IPS-20b (cell line): ENCODE measurements at regions not wholly inside any gene's neighbourhood (a gene's known extent, or its start where the extent isn't known, plus 50 kb on each side); places are given as distances from the start of the nearest gene placed in this dataset.

ENCODE experiments used
- H3K27ac ChIP-seq: one replicate; pipeline ENCODE4 v1.5.1; 2013; ENCODE audit warnings: low read length
- H3K27me3 ChIP-seq: 2 replicates; pipeline ENCODE4 v1.6.1; 2013; ENCODE audit warnings: mild to moderate bottlenecking, low read length, inconsistent platforms; ENCODE audit not compliant: insufficient read depth
- H3K36me3 ChIP-seq: 2 replicates; pipeline ENCODE4 v1.6.1; 2013; ENCODE audit warnings: low read depth, mild to moderate bottlenecking, inconsistent platforms, low read length, moderate library complexity; ENCODE audit not compliant: insufficient read depth
- H3K4me1 ChIP-seq: 2 replicates; pipeline ENCODE4 v1.6.1; 2013; ENCODE audit warnings: mild to moderate bottlenecking, control low read depth, inconsistent platforms, low read length, moderate library complexity; ENCODE audit not compliant: insufficient read depth
- H3K4me3 ChIP-seq: 2 replicates; pipeline ENCODE4 v1.5.1; 2013; ENCODE audit warnings: mild to moderate bottlenecking, low read length, inconsistent platforms
- H3K9ac ChIP-seq: 2 replicates; pipeline ENCODE4 v1.6.1; 2013; ENCODE audit warnings: low read depth, mild to moderate bottlenecking, inconsistent platforms, low read length, moderate library complexity
- H3K9me3 ChIP-seq: 2 replicates; pipeline ENCODE4 v1.6.1; 2013; ENCODE audit warnings: mild to moderate bottlenecking, low read depth, low read length, inconsistent platforms; ENCODE audit not compliant: insufficient read depth

- no peak overlapping the region for H3K27ac ChIP-seq
- H3K36me3 ChIP-seq = no peaks in the 10 kb centered on the region
- no peaks in the 10 kb centered on the region for H3K27me3 ChIP-seq
- H3K9ac ChIP-seq = no peak overlapping the region
- no peak overlapping the region for H3K4me3 ChIP-seq
- H3K4me1 ChIP-seq = no peaks in the 10 kb centered on the region
- H3K9me3 ChIP-seq = no peaks in the 10 kb centered on the region
These were observed 890.2 kb upstream of the KCND2 start for GRCh38 chr7:119382726-119383125.

GRCh38 chr7:119395024-119395423, 878.0 kb upstream of the KCND2 start:
- no peaks in the 10 kb centered on the region for H3K36me3 ChIP-seq
- no peaks in the 10 kb centered on the region for H3K4me1 ChIP-seq
- H3K27me3 ChIP-seq = no peaks in the 10 kb centered on the region
- H3K9ac ChIP-seq = no peak overlapping the region
- no peaks in the 10 kb centered on the region for H3K9me3 ChIP-seq
- no peak overlapping the region for H3K27ac ChIP-seq
- no peak overlapping the region for H3K4me3 ChIP-seq

- Histone ChIP-seq H3K9me3 (no peaks in the 10 kb centered on the region), H3K27ac (no peak overlapping the region), H3K4me3 (no peak overlapping the region), H3K36me3 (no peaks in the 10 kb centered on the region), H3K9ac (no peak overlapping the region), H3K27me3 (no peaks in the 10 kb centered on the region), H3K4me1 (no peaks in the 10 kb centered on the region)
These were observed 875.8 kb upstream of the KCND2 start for GRCh38 chr7:119397156-119397555.

GRCh38 chr7:119408596-119408995, 864.4 kb upstream of the KCND2 start:
- no peaks in the 10 kb centered on the region for H3K27me3 ChIP-seq
- H3K9me3 ChIP-seq = no peaks in the 10 kb centered on the region
- no peak overlapping the region for H3K4me3 ChIP-seq
- no peak overlapping the region for H3K27ac ChIP-seq
- H3K36me3 ChIP-seq = no peaks in the 10 kb centered on the region
- H3K4me1 ChIP-seq = peaks cover 5% of the 10 kb centered on the region; the same call in 1 of the 2 replicates
- H3K9ac ChIP-seq = no peak overlapping the region

- no peak overlapping the region for H3K27ac ChIP-seq
- no peaks in the 10 kb centered on the region for H3K36me3 ChIP-seq
- H3K9ac ChIP-seq = no peak overlapping the region
- H3K27me3 ChIP-seq = no peaks in the 10 kb centered on the region
- H3K9me3 ChIP-seq = no peaks in the 10 kb centered on the region
- H3K4me1 ChIP-seq = peaks cover 3% of the 10 kb centered on the region; the same call in 1 of the 2 replicates
- H3K4me3 ChIP-seq = no peak overlapping the region
These were observed 859.6 kb upstream of the KCND2 start for GRCh38 chr7:119413314-119413805.

GRCh38 chr7:119415682-119416081, 857.3 kb upstream of the KCND2 start:
- H3K9ac ChIP-seq = no peak overlapping the region
- H3K36me3 ChIP-seq = no peaks in the 10 kb centered on the region
- no peaks in the 10 kb centered on the region for H3K27me3 ChIP-seq
- H3K27ac ChIP-seq = no peak overlapping the region
- H3K4me3 ChIP-seq = no peak overlapping the region
- H3K4me1 ChIP-seq = no peaks in the 10 kb centered on the region
- no peaks in the 10 kb centered on the region for H3K9me3 ChIP-seq

GRCh38 chr7:119421657-119422056, 851.3 kb upstream of the KCND2 start:
- H3K4me3 ChIP-seq = no peak overlapping the region
- no peak overlapping the region for H3K9ac ChIP-seq
- no peak overlapping the region for H3K27ac ChIP-seq
- no peaks in the 10 kb centered on the region for H3K9me3 ChIP-seq
- H3K4me1 ChIP-seq = no peaks in the 10 kb centered on the region
- H3K36me3 ChIP-seq = no peaks in the 10 kb centered on the region
- no peaks in the 10 kb centered on the region for H3K27me3 ChIP-seq

GRCh38 chr7:119436882-119437281, 836.1 kb upstream of the KCND2 start:
- Histone ChIP-seq H3K4me3 (no peak overlapping the region), H3K9ac (no peak overlapping the region), H3K9me3 (no peaks in the 10 kb centered on the region), H3K4me1 (no peaks in the 10 kb centered on the region), H3K27ac (no peak overlapping the region), H3K27me3 (no peaks in the 10 kb centered on the region), H3K36me3 (no peaks in the 10 kb centered on the region)

- H3K4me3 ChIP-seq = no peak overlapping the region
- H3K27me3 ChIP-seq = no peaks in the 10 kb centered on the region
- no peaks in the 10 kb centered on the region for H3K9me3 ChIP-seq
- no peaks in the 10 kb centered on the region for H3K36me3 ChIP-seq
- H3K4me1 ChIP-seq = no peaks in the 10 kb centered on the region
- no peak overlapping the region for H3K27ac ChIP-seq
- H3K9ac ChIP-seq = no peak overlapping the region
These were observed 834.7 kb upstream of the KCND2 start for GRCh38 chr7:119438315-119438714.

GRCh38 chr7:119439192-119439591, 833.8 kb upstream of the KCND2 start:
- H3K36me3 ChIP-seq = no peaks in the 10 kb centered on the region
- H3K27ac ChIP-seq = no peak overlapping the region
- no peaks in the 10 kb centered on the region for H3K27me3 ChIP-seq
- H3K9ac ChIP-seq = no peak overlapping the region
- no peaks in the 10 kb centered on the region for H3K9me3 ChIP-seq
- H3K4me1 ChIP-seq = no peaks in the 10 kb centered on the region
- no peak overlapping the region for H3K4me3 ChIP-seq

GRCh38 chr7:119452401-119452800, 820.6 kb upstream of the KCND2 start:
- no peaks in the 10 kb centered on the region for H3K9me3 ChIP-seq
- H3K27ac ChIP-seq = no peak overlapping the region
- H3K36me3 ChIP-seq = no peaks in the 10 kb centered on the region
- H3K27me3 ChIP-seq = no peaks in the 10 kb centered on the region
- no peak overlapping the region for H3K9ac ChIP-seq
- no peaks in the 10 kb centered on the region for H3K4me1 ChIP-seq
- no peak overlapping the region for H3K4me3 ChIP-seq

GRCh38 chr7:119465798-119466305, 807.1 kb upstream of the KCND2 start:
- H3K27me3 ChIP-seq = no peaks in the 10 kb centered on the region
- no peak overlapping the region for H3K9ac ChIP-seq
- no peaks in the 10 kb centered on the region for H3K9me3 ChIP-seq
- H3K4me3 ChIP-seq = no peak overlapping the region
- H3K4me1 ChIP-seq = no peaks in the 10 kb centered on the region
- H3K36me3 ChIP-seq = no peaks in the 10 kb centered on the region
- H3K27ac ChIP-seq = no peak overlapping the region
